HG03571 (cell line): ENCODE measurements at regions not wholly inside any gene's neighbourhood (a gene's known extent, or its start where the extent isn't known, plus 50 kb on each side); places are given as distances from the start of the nearest gene placed in this dataset.

Experiments used
- ATAC-seq: cut with Tn5 transposase; IDR thresholded peaks from one replicate; pipeline ENCODE4 v1.9.1; 2021; ENCODE audit not compliant: unreplicated experiment

- ATAC-seq = no peak
Observed at GRCh38 chr14:86597279-86597678, 1067.3 kb downstream of the FLRT2 start.

GRCh38 chr14:86596024-86596423 lies 1066.1 kb downstream of the FLRT2 start:
- ATAC-seq = no peak

GRCh38 chr14:86575141-86575540 lies 1045.2 kb downstream of the FLRT2 start:
- ATAC-seq = no peak

- no peak for ATAC-seq
Observed at GRCh38 chr14:86574778-86575129, 1044.8 kb downstream of the FLRT2 start.

GRCh38 chr14:86574051-86574777 lies 1044.3 kb downstream of the FLRT2 start:
- ATAC-seq = no peak

- no peak for ATAC-seq
Observed at GRCh38 chr14:86570371-86570770, 1040.4 kb downstream of the FLRT2 start.

GRCh38 chr14:86543521-86543920 lies 1013.6 kb downstream of the FLRT2 start:
- ATAC-seq = no peak

GRCh38 chr14:86541972-86542371 lies 1012.0 kb downstream of the FLRT2 start:
- no peak for ATAC-seq

GRCh38 chr14:86540636-86541247 lies 1010.8 kb downstream of the FLRT2 start:
- ATAC-seq = no peak

GRCh38 chr14:86539361-86540070 lies 1009.6 kb downstream of the FLRT2 start:
- no peak for ATAC-seq

GRCh38 chr14:86533834-86534233 lies 1003.9 kb downstream of the FLRT2 start:
- no peak for ATAC-seq

GRCh38 chr14:86532219-86532618 lies 1002.3 kb downstream of the FLRT2 start:
- ATAC-seq = no peak

- no peak for ATAC-seq
Observed at GRCh38 chr14:86530457-86530856, 1000.5 kb downstream of the FLRT2 start.

- no peak for ATAC-seq
Observed at GRCh38 chr14:86527312-86527711, 997.4 kb downstream of the FLRT2 start.

GRCh38 chr14:86525673-86526072 lies 995.7 kb downstream of the FLRT2 start:
- no peak for ATAC-seq

GRCh38 chr14:86521843-86522242 lies 991.9 kb downstream of the FLRT2 start:
- no peak for ATAC-seq

GRCh38 chr14:86521031-86521730 lies 991.2 kb downstream of the FLRT2 start:
- no peak for ATAC-seq

GRCh38 chr14:86518298-86518697 lies 988.4 kb downstream of the FLRT2 start:
- no peak for ATAC-seq

GRCh38 chr14:86515195-86515594 lies 985.3 kb downstream of the FLRT2 start:
- ATAC-seq = no peak

GRCh38 chr14:86513564-86513963 lies 983.6 kb downstream of the FLRT2 start:
- no peak for ATAC-seq

GRCh38 chr14:86513056-86513455 lies 983.1 kb downstream of the FLRT2 start:
- ATAC-seq = no peak

GRCh38 chr14:86510491-86510890 lies 980.5 kb downstream of the FLRT2 start:
- ATAC-seq = no peak
